GM23248 (cell line): ENCODE measurements at regions not wholly inside any gene's neighbourhood (a gene's known extent, or its start where the extent isn't known, plus 50 kb on each side); places are given as distances from the start of the nearest gene placed in this dataset.

Experiments
- EZH2 ChIP-seq: fragments of 200-600 bp; sonication (generic); IDR thresholded peaks from 2 replicates; pipeline ENCODE4 v1.6.1; 2018; ENCODE audit warnings: antibody characterized with exemption, mild to moderate bottlenecking; ENCODE audit not compliant: insufficient read depth, poor library complexity, severe bottlenecking
- EZH2phosphoT487 ChIP-seq: fragments of 200-600 bp; sonication (generic); IDR thresholded peaks from 2 replicates; pipeline ENCODE4 v1.6.1; 2018; ENCODE audit warnings: antibody characterized with exemption, moderate library complexity, mild to moderate bottlenecking, low read depth; ENCODE audit not compliant: insufficient read depth

- TF ChIP-seq EZH2 (no peak), EZH2phosphoT487 (no peak)
These were observed 580.1 kb downstream of the TFAP2B start for GRCh38 chr6:51398793-51399192.
